Endothelial cell (in vitro differentiated cells): ENCODE measurements at regions not wholly inside any gene's neighbourhood (a gene's known extent, or its start where the extent isn't known, plus 50 kb on each side); places are given as distances from the start of the nearest gene placed in this dataset.

Experiments used
- DNase-seq: peaks from one replicate; pipeline ENCODE4 v3.0.0; 2021; ENCODE audit warnings: low spot score
- H3K27ac Mint-ChIP-seq: one replicate; pipeline ENCODE4 v1.8.0; 2021; ENCODE audit warnings: mixed read lengths, inconsistent platforms; ENCODE audit not compliant: unreplicated experiment
- H3K27me3 Mint-ChIP-seq: one replicate; pipeline ENCODE4 v1.8.0; 2021; ENCODE audit warnings: mild to moderate bottlenecking, moderate library complexity, mixed read lengths, inconsistent platforms; ENCODE audit not compliant: unreplicated experiment
- H3K36me3 Mint-ChIP-seq: one replicate; pipeline ENCODE4 v1.8.0; 2021; ENCODE audit warnings: mild to moderate bottlenecking, low read depth, mixed read lengths, inconsistent platforms; ENCODE audit not compliant: unreplicated experiment
- H3K4me1 Mint-ChIP-seq: one replicate; pipeline ENCODE4 v1.8.0; 2021; ENCODE audit warnings: mild to moderate bottlenecking, mixed read lengths, inconsistent platforms; ENCODE audit not compliant: unreplicated experiment
- H3K4me3 Mint-ChIP-seq: one replicate; pipeline ENCODE4 v1.8.0; 2021; ENCODE audit warnings: mild to moderate bottlenecking, mixed read lengths, inconsistent platforms; ENCODE audit not compliant: unreplicated experiment
- H3K9me3 Mint-ChIP-seq: one replicate; pipeline ENCODE4 v1.8.0; 2021; ENCODE audit warnings: mixed read lengths, inconsistent platforms; ENCODE audit not compliant: unreplicated experiment
- TF ChIP-seq, protein P1 (sequence below): fragments of 200-600 bp; sonication (generic); IDR thresholded peaks from one replicate; pipeline ENCODE4 v1.5.0; 2021; ENCODE audit warnings: antibody characterized with exemption; ENCODE audit not compliant: unreplicated experiment

DNA sequence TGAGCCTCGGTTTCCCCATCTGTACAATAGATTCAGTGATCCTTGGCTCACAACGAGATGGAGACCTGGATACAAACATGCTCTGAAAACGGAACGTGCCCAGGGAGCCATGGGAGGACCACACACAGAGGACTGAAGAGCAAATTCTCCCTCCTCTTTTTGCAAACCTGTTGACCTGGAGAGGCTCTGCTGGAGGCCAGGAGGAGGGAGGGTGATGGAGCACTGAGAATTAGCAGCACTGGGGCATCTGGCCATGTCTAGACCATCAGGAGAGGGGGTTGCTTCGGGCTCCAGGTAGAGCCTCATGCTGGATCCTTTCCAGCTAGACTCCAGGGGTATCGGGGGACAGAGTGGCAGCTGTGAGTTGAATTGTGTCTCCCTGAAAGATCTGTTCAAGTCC lies 97.4 kb upstream of the GPR26 start:
- no peak for DNase-seq
- H3K9me3 Mint-ChIP-seq, result no peaks in the 10 kb centered on the region
- H3K27ac Mint-ChIP-seq, result no peak overlapping the region
- peaks cover 2% of the 10 kb centered on the region for H3K27me3 Mint-ChIP-seq
- H3K4me3 Mint-ChIP-seq, result no peak overlapping the region
- peaks cover 3% of the 10 kb centered on the region for H3K36me3 Mint-ChIP-seq
- no peaks in the 10 kb centered on the region for H3K4me1 Mint-ChIP-seq
- TF ChIP-seq, protein P1, sequence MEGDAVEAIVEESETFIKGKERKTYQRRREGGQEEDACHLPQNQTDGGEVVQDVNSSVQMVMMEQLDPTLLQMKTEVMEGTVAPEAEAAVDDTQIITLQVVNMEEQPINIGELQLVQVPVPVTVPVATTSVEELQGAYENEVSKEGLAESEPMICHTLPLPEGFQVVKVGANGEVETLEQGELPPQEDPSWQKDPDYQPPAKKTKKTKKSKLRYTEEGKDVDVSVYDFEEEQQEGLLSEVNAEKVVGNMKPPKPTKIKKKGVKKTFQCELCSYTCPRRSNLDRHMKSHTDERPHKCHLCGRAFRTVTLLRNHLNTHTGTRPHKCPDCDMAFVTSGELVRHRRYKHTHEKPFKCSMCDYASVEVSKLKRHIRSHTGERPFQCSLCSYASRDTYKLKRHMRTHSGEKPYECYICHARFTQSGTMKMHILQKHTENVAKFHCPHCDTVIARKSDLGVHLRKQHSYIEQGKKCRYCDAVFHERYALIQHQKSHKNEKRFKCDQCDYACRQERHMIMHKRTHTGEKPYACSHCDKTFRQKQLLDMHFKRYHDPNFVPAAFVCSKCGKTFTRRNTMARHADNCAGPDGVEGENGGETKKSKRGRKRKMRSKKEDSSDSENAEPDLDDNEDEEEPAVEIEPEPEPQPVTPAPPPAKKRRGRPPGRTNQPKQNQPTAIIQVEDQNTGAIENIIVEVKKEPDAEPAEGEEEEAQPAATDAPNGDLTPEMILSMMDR, result no peak

GRCh38 chr10:123569436-123570035 lies 96.6 kb upstream of the GPR26 start:
- H3K4me1 Mint-ChIP-seq, result no peaks in the 10 kb centered on the region
- no peak for DNase-seq
- peaks cover 3% of the 10 kb centered on the region for H3K36me3 Mint-ChIP-seq
- no peak overlapping the region for H3K27ac Mint-ChIP-seq
- H3K27me3 Mint-ChIP-seq, result peaks cover 2% of the 10 kb centered on the region
- TF ChIP-seq, protein P1, result no peak
- H3K4me3 Mint-ChIP-seq, result no peak overlapping the region
- no peaks in the 10 kb centered on the region for H3K9me3 Mint-ChIP-seq

DNA sequence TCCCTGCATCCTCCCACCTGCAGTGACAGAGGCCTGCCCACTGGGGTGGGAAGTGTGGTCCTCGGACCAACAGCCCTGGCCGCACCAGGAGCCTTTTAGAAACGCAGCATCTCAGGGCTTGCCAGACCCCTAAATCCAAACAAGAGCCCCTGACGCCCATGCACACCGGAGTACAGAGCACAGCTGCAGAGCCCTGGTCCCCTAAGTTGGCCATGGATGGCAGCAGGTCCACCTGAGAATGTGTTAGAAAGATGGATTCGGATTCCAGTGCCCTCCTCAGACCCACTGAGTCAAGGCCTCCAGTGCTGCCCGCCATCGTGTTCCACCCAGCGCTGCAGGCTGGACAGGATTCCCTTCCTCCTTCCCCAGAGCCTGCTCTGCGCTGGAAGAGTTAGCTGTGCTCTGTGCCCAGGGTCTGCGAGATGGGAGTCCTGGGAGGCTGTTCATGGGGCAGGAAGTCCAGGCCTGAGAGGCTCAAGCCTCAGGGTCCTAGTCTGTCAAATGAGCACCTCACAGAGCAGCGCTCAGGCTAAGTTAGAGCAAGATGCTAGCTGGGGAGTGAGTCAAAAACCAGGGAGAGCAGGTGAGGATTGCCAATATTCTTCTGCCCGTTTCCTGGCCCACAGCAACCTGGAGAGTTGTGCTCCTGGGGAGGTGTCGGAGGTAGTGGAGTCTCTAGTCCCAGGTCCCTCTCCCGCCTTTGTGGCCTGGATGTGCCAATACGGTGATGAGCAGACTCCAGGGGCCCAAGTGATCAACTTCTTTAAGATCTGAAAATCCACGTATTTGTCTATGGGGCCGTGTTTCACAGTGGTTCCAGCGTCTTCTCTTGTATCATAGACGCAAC lies 95.9 kb upstream of the GPR26 start:
- H3K9me3 Mint-ChIP-seq, result no peaks in the 10 kb centered on the region
- DNase-seq, result no peak

DNA sequence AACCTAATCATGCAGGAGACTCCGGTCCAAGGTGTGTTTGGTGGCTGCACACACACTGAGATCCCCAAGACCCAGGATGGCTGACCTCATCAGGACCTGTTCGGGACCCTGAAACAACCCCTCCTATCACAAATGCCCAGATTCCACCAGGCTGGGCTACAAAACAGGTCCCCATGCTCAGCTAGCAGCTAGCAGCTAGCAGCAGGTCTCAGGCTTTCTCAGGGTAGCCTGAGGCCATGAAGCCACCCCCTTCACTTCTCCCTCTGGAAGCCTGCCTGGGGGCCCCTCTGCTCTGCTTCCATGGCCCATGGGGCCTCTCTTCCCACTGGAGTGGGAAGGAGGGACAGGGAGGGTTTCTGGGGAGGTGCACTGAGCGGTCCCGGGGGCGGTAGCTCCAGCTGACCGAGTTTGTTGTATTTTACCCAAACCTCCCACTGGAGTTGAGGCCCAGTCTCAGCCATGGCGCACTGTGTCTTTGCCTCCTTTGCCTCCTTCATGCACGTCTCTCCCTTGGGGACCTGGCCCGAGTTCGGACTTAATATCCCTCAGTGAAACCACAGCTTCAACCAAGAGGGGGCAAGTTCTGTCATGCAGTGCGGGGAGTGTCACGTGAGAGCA lies 95.1 kb upstream of the GPR26 start:
- H3K4me3 Mint-ChIP-seq, result no peak overlapping the region
- TF ChIP-seq, protein P1, result no peak
- no peaks in the 10 kb centered on the region for H3K9me3 Mint-ChIP-seq
- peaks cover 3% of the 10 kb centered on the region for H3K36me3 Mint-ChIP-seq
- peaks cover 2% of the 10 kb centered on the region for H3K27me3 Mint-ChIP-seq
- H3K27ac Mint-ChIP-seq, result no peak overlapping the region
- H3K4me1 Mint-ChIP-seq, result no peaks in the 10 kb centered on the region
- no peak for DNase-seq

More for the DNA sequence above, 95.9 kb upstream of the GPR26 start:
- peaks cover 2% of the 10 kb centered on the region for H3K27me3 Mint-ChIP-seq
- H3K27ac Mint-ChIP-seq, result no peak overlapping the region
- H3K4me3 Mint-ChIP-seq, result no peak overlapping the region
- H3K36me3 Mint-ChIP-seq, result peaks cover 3% of the 10 kb centered on the region
- TF ChIP-seq, protein P1, result no peak
- no peaks in the 10 kb centered on the region for H3K4me1 Mint-ChIP-seq
